H9 (cell line): ENCODE measurements at regions not wholly inside any gene's neighbourhood (a gene's known extent, or its start where the extent isn't known, plus 50 kb on each side); places are given as distances from the start of the nearest gene placed in this dataset.

Experiments used
- DNase-seq: peaks from one replicate; pipeline ENCODE4 v3.0.0-alpha.2; 2017
- H2AFZ ChIP-seq: one replicate; pipeline ENCODE4 v1.6.1; 2013; ENCODE audit warnings: mild to moderate bottlenecking, low read length, control low read depth, moderate library complexity
- H2AK5ac ChIP-seq: 2 replicates; pipeline ENCODE4 v1.6.1; 2013; ENCODE audit warnings: low read length, control low read depth, mixed read lengths; ENCODE audit not compliant: insufficient read length
- H2BK120ac ChIP-seq: one replicate; pipeline ENCODE4 v1.6.1; 2013; ENCODE audit warnings: low read depth, mild to moderate bottlenecking, low read length, control low read depth, inconsistent platforms; ENCODE audit not compliant: poor library complexity, severe bottlenecking
- H2BK12ac ChIP-seq: 2 replicates; pipeline ENCODE4 v1.6.1; 2013; ENCODE audit warnings: low read length, control low read depth, mixed read lengths, low read depth; ENCODE audit not compliant: insufficient read length
- H2BK15ac ChIP-seq: 2 replicates; pipeline ENCODE4 v1.6.1; 2013; ENCODE audit warnings: low read depth, low read length, control low read depth
- H2BK20ac ChIP-seq: one replicate; pipeline ENCODE4 v1.6.1; 2013; ENCODE audit warnings: low read depth, mild to moderate bottlenecking, low read length, control low read depth, inconsistent platforms; ENCODE audit not compliant: poor library complexity, severe bottlenecking
- H2BK5ac ChIP-seq: 2 replicates; pipeline ENCODE4 v1.6.1; 2013; ENCODE audit warnings: low read length, control low read depth, mixed read lengths; ENCODE audit not compliant: insufficient read length
- H3K14ac ChIP-seq: 2 replicates; pipeline ENCODE4 v1.6.1; 2013; ENCODE audit warnings: low read length, control low read depth; ENCODE audit not compliant: insufficient read depth
- H3K18ac ChIP-seq: 2 replicates; pipeline ENCODE4 v1.6.1; 2013; ENCODE audit warnings: low read depth, mild to moderate bottlenecking, mixed read lengths, low read length, control low read depth; ENCODE audit not compliant: insufficient read length
- H3K23ac ChIP-seq: 2 replicates; pipeline ENCODE4 v1.6.1; 2013; ENCODE audit warnings: low read length, control low read depth, mixed read lengths, low read depth; ENCODE audit not compliant: insufficient read length
- H3K23me2 ChIP-seq: 2 replicates; pipeline ENCODE4 v1.6.1; 2013; ENCODE audit warnings: low read depth, mild to moderate bottlenecking, mixed read lengths, low read length, control low read depth; ENCODE audit not compliant: insufficient read length, poor library complexity, severe bottlenecking
- H3K27ac ChIP-seq: 2 replicates; pipeline ENCODE4 v1.5.1; 2013; ENCODE audit warnings: low read length, control low read depth, mixed read lengths, low read depth; ENCODE audit not compliant: insufficient read length
- H3K27me3 ChIP-seq: 2 replicates; pipeline ENCODE4 v1.6.1; 2013; ENCODE audit warnings: low read length, control low read depth, inconsistent platforms; ENCODE audit not compliant: insufficient read depth
- H3K4ac ChIP-seq: 2 replicates; pipeline ENCODE4 v1.6.1; 2013; ENCODE audit warnings: low read depth, mild to moderate bottlenecking, control low read depth, inconsistent platforms, low read length, moderate library complexity
- H3K4me1 ChIP-seq: 2 replicates; pipeline ENCODE4 v1.6.1; 2013; ENCODE audit warnings: low read length, control low read depth, inconsistent platforms; ENCODE audit not compliant: insufficient read depth
- H3K4me2 ChIP-seq: 2 replicates; pipeline ENCODE4 v1.6.1; 2013; ENCODE audit warnings: low read length, control low read depth, mixed read lengths; ENCODE audit not compliant: insufficient read length, insufficient read depth
- H3K56ac ChIP-seq: 2 replicates; pipeline ENCODE4 v1.6.1; 2013; ENCODE audit warnings: low read depth, mild to moderate bottlenecking, mixed read lengths, low read length, control low read depth; ENCODE audit not compliant: insufficient read length
- H3K79me1 ChIP-seq: 2 replicates; pipeline ENCODE4 v1.6.1; 2013; ENCODE audit warnings: low read depth, mild to moderate bottlenecking, moderate library complexity, low read length, control low read depth, inconsistent platforms; ENCODE audit not compliant: insufficient read depth, poor library complexity, severe bottlenecking
- H3K79me2 ChIP-seq: 2 replicates; pipeline ENCODE4 v1.6.1; 2013; ENCODE audit warnings: low read length, control low read depth, inconsistent platforms; ENCODE audit not compliant: insufficient read depth
- H3K9ac ChIP-seq: 2 replicates; pipeline ENCODE4 v1.6.1; 2013; ENCODE audit warnings: low read length, control low read depth, mixed read lengths; ENCODE audit not compliant: insufficient read length; ENCODE audit errors: extremely low read depth
- H3K9me3 ChIP-seq: one replicate; pipeline ENCODE4 v1.6.1; 2013; ENCODE audit warnings: low read depth, low read length, inconsistent platforms; ENCODE audit not compliant: control insufficient read depth
- H3T11ph ChIP-seq: one replicate; pipeline ENCODE4 v1.6.1; 2013; ENCODE audit warnings: mild to moderate bottlenecking, low read length, control low read depth, inconsistent platforms
- H4K20me1 ChIP-seq: one replicate; pipeline ENCODE4 v1.6.1; 2013; ENCODE audit not compliant: control insufficient read depth, insufficient read length, insufficient read depth
- H4K5ac ChIP-seq: 2 replicates; pipeline ENCODE4 v1.6.1; 2013; ENCODE audit warnings: low read depth, mild to moderate bottlenecking, mixed read lengths, low read length, control low read depth; ENCODE audit not compliant: insufficient read length
- H4K8ac ChIP-seq: replicated peaks from 2 replicates; pipeline ENCODE4 v1.6.1; 2013; ENCODE audit warnings: low read length, control low read depth, mixed read lengths, low read depth; ENCODE audit not compliant: insufficient read length
- H4K91ac ChIP-seq: 2 replicates; pipeline ENCODE4 v1.6.1; 2013; ENCODE audit warnings: low read depth, mild to moderate bottlenecking, moderate library complexity, mixed read lengths, low read length, control low read depth; ENCODE audit not compliant: insufficient read length
- H3K27ac Mint-ChIP-seq, 3 experiments: 2 replicates in 2 of 3; 3 replicates in 1 of 3; pipeline ENCODE4 v1.8.0; 2020 to 2021; ENCODE audit warnings: mixed read lengths in 3 of 3, mild to moderate bottlenecking in 1 of 3, moderate library complexity in 1 of 3
- H3K27me3 Mint-ChIP-seq: 2 replicates; pipeline ENCODE4 v1.8.0; 2021; ENCODE audit warnings: low read depth, mild to moderate bottlenecking, moderate library complexity, mixed read lengths
- H3K36me3 Mint-ChIP-seq, 3 experiments: 2 replicates in 2 of 3; 3 replicates in 1 of 3; pipeline ENCODE4 v1.8.0; 2020 to 2021; ENCODE audit warnings: low read depth in 3 of 3, mixed read lengths in 3 of 3; ENCODE audit not compliant: insufficient read depth in 1 of 3
- H3K4me1 Mint-ChIP-seq, 2 experiments: 2 replicates each; pipeline ENCODE4 v1.8.0; 2020; ENCODE audit warnings: mixed read lengths in 2 of 2
- H3K4me3 Mint-ChIP-seq, 2 experiments: 2 replicates in 1 of 2; 3 replicates in 1 of 2; pipeline ENCODE4 v1.8.0; 2020 to 2021; ENCODE audit warnings: mild to moderate bottlenecking in 2 of 2, mixed read lengths in 2 of 2, moderate library complexity in 1 of 2
- H3K9me3 Mint-ChIP-seq, 2 experiments: 2 replicates in 1 of 2; 3 replicates in 1 of 2; pipeline ENCODE4 v1.8.0; 2020; ENCODE audit warnings: mild to moderate bottlenecking in 2 of 2, mixed read lengths in 2 of 2, moderate library complexity in 1 of 2
- CTCF ChIP-seq: fragments of 200-600 bp; sonication (generic); conservative IDR thresholded peaks from 3 replicates; pipeline ENCODE4 v1.8.0; 2021; ENCODE audit warnings: antibody characterized with exemption, mild to moderate bottlenecking
- WGBS: extraction: QIAGEN DNeasy Blood & Tissue Kit; methylation state at CpG from one replicate; pipeline ENCODE4 v1.1.7; 2013; ENCODE audit warnings: missing lambda C conversion rate, low lambda C conversion rate, mixed read lengths; ENCODE audit not compliant: insufficient read length; ENCODE audit errors: extremely low coverage; 5-methylcytosine and 5-hydroxymethylcytosine counted together

- Histone ChIP-seq H4K8ac (no peak overlapping the region), H4K20me1 (no peaks in the 10 kb centered on the region), H3K56ac (no peak overlapping the region), H3K23me2 (no peaks in the 10 kb centered on the region), H2AK5ac (no peak overlapping the region), H3K79me2 (no peaks in the 10 kb centered on the region), H3K27me3 (no peaks in the 10 kb centered on the region), H2BK15ac (no peak overlapping the region), H2BK5ac (no peak overlapping the region), H3K4me2 (no peak overlapping the region), H3K4me1 (no peaks in the 10 kb centered on the region), H4K91ac (no peak overlapping the region), H4K5ac (no peak overlapping the region), H3K18ac (no peak overlapping the region), H3T11ph (no peak overlapping the region), H3K23ac (no peak overlapping the region), H2BK20ac (no peak overlapping the region), H3K9ac (no peak overlapping the region), H3K27ac (no peak overlapping the region), H3K4ac (no peak overlapping the region), H2BK12ac (no peak overlapping the region), H3K9me3 (no peaks in the 10 kb centered on the region), H3K79me1 (no peaks in the 10 kb centered on the region), H2AFZ (no peak overlapping the region), H3K14ac (no peak overlapping the region), H2BK120ac (no peak overlapping the region)
- H3K4me3 Mint-ChIP-seq = no peak overlapping the region
- H3K27me3 Mint-ChIP-seq = no peaks in the 10 kb centered on the region
- TF ChIP-seq CTCF = no peak
- H3K9me3 Mint-ChIP-seq = peaks cover 0 to 6% of the 10 kb centered on the region in 2 experiments; a peak in 2 of 5 replicates
- WGBS = no CpG with 5 or more reads among the region's 6 CpGs
- no peak for DNase-seq
- H3K27ac Mint-ChIP-seq = no peak overlapping the region
- no peaks in the 10 kb centered on the region for H3K4me1 Mint-ChIP-seq
- H3K36me3 Mint-ChIP-seq = no peaks in the 10 kb centered on the region; a peak in 1 of 7 replicates
Measured at GRCh38 chr3:146732325-146732724, 127.2 kb upstream of the PLSCR5 start.
